LNCaP clone FGC (cell line): ENCODE measurements at regions not wholly inside any gene's neighbourhood (a gene's known extent, or its start where the extent isn't known, plus 50 kb on each side); places are given as distances from the start of the nearest gene placed in this dataset.

Experiments used
- DNase-seq: peaks from one replicate; pipeline ENCODE4 v3.0.0-alpha.2; 2011; ENCODE audit warnings: low read depth
- H3K4me3 ChIP-seq: 2 replicates; pipeline ENCODE4 v1.5.1; 2011; ENCODE audit warnings: mild to moderate bottlenecking, low read depth, low read length, control low read depth
- TF ChIP-seq, protein P1 (sequence below): IDR thresholded peaks from 2 replicates; pipeline ENCODE4 v1.5.1; 2012; ENCODE audit warnings: mild to moderate bottlenecking; ENCODE audit not compliant: control insufficient read depth, insufficient read depth; ENCODE audit errors: extremely low read depth

DNA sequence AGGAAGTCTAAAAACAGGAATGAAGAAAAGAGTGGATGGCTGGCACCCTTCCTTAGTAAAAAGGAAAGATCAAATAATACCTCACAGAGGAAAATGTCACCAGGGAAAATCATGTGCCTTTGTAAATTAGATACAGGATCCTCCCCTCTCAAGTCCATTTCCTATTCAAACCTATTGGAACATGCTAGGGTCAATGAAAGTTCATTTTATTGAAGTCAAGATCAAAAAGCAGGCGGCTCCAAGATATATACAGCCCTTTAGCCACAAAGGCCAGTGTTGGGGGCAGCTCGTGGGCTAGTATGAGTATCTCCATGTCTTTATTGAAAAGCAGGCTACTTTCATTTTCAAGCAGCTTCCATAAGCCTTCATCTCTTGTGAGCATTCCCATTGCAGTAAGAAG lies 141.1 kb downstream of the QDPR start:
- H3K4me3 ChIP-seq: no peak overlapping the region
- DNase-seq: no peak
- TF ChIP-seq, protein P1, sequence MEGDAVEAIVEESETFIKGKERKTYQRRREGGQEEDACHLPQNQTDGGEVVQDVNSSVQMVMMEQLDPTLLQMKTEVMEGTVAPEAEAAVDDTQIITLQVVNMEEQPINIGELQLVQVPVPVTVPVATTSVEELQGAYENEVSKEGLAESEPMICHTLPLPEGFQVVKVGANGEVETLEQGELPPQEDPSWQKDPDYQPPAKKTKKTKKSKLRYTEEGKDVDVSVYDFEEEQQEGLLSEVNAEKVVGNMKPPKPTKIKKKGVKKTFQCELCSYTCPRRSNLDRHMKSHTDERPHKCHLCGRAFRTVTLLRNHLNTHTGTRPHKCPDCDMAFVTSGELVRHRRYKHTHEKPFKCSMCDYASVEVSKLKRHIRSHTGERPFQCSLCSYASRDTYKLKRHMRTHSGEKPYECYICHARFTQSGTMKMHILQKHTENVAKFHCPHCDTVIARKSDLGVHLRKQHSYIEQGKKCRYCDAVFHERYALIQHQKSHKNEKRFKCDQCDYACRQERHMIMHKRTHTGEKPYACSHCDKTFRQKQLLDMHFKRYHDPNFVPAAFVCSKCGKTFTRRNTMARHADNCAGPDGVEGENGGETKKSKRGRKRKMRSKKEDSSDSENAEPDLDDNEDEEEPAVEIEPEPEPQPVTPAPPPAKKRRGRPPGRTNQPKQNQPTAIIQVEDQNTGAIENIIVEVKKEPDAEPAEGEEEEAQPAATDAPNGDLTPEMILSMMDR: no peak

DNA sequence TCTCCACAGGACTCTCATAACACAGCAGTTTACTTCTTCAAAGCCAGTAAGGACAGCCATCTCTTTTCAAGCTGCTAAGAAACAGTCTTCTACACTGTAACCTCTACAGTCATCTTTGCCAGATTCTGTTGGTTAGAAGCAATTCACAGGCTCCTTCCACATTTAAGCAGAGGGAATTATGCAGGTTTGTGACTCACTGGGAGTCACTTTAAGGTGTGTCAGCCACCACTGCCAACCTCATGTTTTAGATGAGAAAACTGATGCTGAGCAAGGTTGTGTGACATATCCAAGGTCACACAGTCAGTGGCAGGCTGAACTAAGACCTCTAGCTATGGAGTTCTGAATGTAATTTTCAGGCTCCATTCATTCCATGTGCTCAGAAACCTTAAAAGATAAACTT lies 143.5 kb downstream of the QDPR start:
- TF ChIP-seq, protein P1: no peak
- H3K4me3 ChIP-seq: no peak overlapping the region
- no peak for DNase-seq

DNA sequence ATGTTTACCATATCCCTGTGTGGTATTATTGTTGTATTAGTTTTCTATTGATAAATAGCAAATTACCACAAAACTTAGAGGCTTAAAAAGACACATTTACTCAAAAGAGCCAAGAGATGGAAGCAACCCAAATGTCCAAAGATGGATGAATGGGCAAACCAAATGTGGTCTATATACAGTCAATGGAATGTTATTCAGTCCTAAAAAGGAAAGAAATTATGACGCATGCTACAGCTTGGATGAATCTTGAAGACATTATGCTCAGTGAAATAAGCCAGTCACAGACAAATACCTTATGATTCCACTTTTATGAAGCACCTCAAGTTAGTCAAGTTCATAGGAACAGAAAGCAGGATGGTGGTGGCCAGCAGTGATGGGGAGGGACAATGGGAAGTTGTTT lies 144.7 kb downstream of the QDPR start:
- no peak for DNase-seq
- H3K4me3 ChIP-seq: no peak overlapping the region
- TF ChIP-seq, protein P1: no peak

- TF ChIP-seq, protein P1: no peak
- no peak overlapping the region for H3K4me3 ChIP-seq
- no peak for DNase-seq
These were observed 145.4 kb downstream of the QDPR start for GRCh38 chr4:17366496-17366895.

GRCh38 chr4:17362430-17362829 lies 149.5 kb downstream of the QDPR start:
- no peak overlapping the region for H3K4me3 ChIP-seq
- TF ChIP-seq, protein P1: no peak
- DNase-seq: no peak

DNA sequence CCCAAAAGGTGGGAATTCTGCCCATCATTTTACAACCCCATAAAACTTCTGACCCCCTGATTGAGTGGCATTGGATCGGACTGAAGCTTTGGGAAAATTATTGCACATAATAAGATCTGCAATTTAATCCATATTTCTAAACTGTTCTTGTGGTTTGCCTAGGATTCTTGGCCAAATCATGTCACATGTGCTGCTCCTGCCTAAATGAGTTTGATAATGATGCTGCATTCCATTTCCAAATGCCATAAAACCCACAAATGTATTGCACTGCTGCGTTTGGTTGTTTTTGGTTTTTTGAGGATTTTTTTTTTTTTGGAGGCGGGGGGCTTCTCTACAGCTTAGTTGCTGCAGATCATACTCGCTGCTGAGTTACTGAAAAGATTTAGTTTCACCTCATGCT lies 153.6 kb downstream of the QDPR start:
- DNase-seq: no peak
- H3K4me3 ChIP-seq: no peak overlapping the region
- TF ChIP-seq, protein P1: no peak

- H3K4me3 ChIP-seq: no peak overlapping the region
- TF ChIP-seq, protein P1: no peak
- no peak for DNase-seq
These were observed 155.0 kb downstream of the QDPR start for GRCh38 chr4:17356926-17357325.
